CD4-positive, alpha-beta memory T cell (primary cell): ENCODE measurements at regions not wholly inside any gene's neighbourhood (a gene's known extent, or its start where the extent isn't known, plus 50 kb on each side); places are given as distances from the start of the nearest gene placed in this dataset.

Experiments
- CTCF ChIA-PET: fragments of 350-600 bp; sonication (Branson Sonifier 250); formaldehyde crosslinking; loops from one replicate; lab custom pipeline; 2021; ENCODE audit warnings: inconsistent platforms; ENCODE audit not compliant: partially characterized antibody; lab: Charles Lee
- POLR2A ChIA-PET: fragments of 350-600 bp; sonication (Branson Sonifier 250); formaldehyde crosslinking; loops from one replicate; lab custom pipeline; 2021; ENCODE audit not compliant: partially characterized antibody; lab: Charles Lee
- DNase-seq, 5 donors: peaks; one replicate each; pipeline versions ENCODE4 v3.0.0 to v3.0.0-alpha.2; 2020 to 2022; ENCODE audit warnings: mixed read lengths in 1 of 5
- H3K27ac ChIP-seq: one replicate; pipeline ENCODE4 v1.7.0; 2013; ENCODE audit warnings: low read depth, low read length
- H3K27me3 ChIP-seq: 2 replicates; pipeline ENCODE4 v1.7.0; 2013; ENCODE audit warnings: mild to moderate bottlenecking, low read length, moderate library complexity; ENCODE audit not compliant: insufficient read depth
- H3K36me3 ChIP-seq: 2 replicates; pipeline ENCODE4 v1.7.0; 2013; ENCODE audit warnings: mild to moderate bottlenecking, low read length, moderate library complexity; ENCODE audit not compliant: insufficient read depth
- H3K4me1 ChIP-seq: 2 replicates; pipeline ENCODE4 v1.7.0; 2013; ENCODE audit warnings: mild to moderate bottlenecking, low read length, moderate library complexity; ENCODE audit not compliant: insufficient read depth
- H3K4me3 ChIP-seq, 2 donors: one replicate each; pipeline ENCODE4 v1.7.0; 2013; ENCODE audit warnings: low read length in 2 of 2, mild to moderate bottlenecking in 1 of 2
- H3K9me3 ChIP-seq, 2 donors: one replicate each; pipeline ENCODE4 v1.7.0; 2013; ENCODE audit warnings: low read length in 2 of 2, control low read depth in 1 of 2; ENCODE audit not compliant: control insufficient read depth in 1 of 2
- H3K27ac Mint-ChIP-seq, 7 donors: one replicate each; pipeline ENCODE4 v1.8.0; 2020 to 2021; ENCODE audit warnings: mixed read lengths in 7 of 7, mild to moderate bottlenecking in 6 of 7, inconsistent platforms in 3 of 7, moderate library complexity in 3 of 7
- H3K27me3 Mint-ChIP-seq, 2 donors: one replicate each; pipeline ENCODE4 v1.8.0; 2020 to 2021; ENCODE audit warnings: mixed read lengths in 2 of 2
- H3K36me3 Mint-ChIP-seq, 2 donors: one replicate each; pipeline ENCODE4 v1.8.0; 2020 to 2021; ENCODE audit warnings: mixed read lengths in 2 of 2, inconsistent platforms in 1 of 2, mild to moderate bottlenecking in 1 of 2
- H3K4me1 Mint-ChIP-seq, 4 donors: one replicate each; pipeline ENCODE4 v1.8.0; 2020 to 2021; ENCODE audit warnings: mixed read lengths in 4 of 4, mild to moderate bottlenecking in 1 of 4
- H3K4me3 Mint-ChIP-seq, 8 donors: one replicate each; pipeline ENCODE4 v1.8.0; 2020 to 2021; ENCODE audit warnings: mixed read lengths in 8 of 8, mild to moderate bottlenecking in 7 of 8, moderate library complexity in 6 of 8, inconsistent platforms in 3 of 8
- H3K9me3 Mint-ChIP-seq, 8 donors: one replicate each; pipeline ENCODE4 v1.8.0; 2020 to 2021; ENCODE audit warnings: mixed read lengths in 8 of 8, mild to moderate bottlenecking in 5 of 8, inconsistent platforms in 3 of 8, moderate library complexity in 1 of 8
- intact Hi-C: fragments of 100-400 bp; cut with micrococcal nuclease; formaldehyde crosslinking; loops from one replicate; pipeline ENCODE4 v1.15.1; 2023

DNA sequence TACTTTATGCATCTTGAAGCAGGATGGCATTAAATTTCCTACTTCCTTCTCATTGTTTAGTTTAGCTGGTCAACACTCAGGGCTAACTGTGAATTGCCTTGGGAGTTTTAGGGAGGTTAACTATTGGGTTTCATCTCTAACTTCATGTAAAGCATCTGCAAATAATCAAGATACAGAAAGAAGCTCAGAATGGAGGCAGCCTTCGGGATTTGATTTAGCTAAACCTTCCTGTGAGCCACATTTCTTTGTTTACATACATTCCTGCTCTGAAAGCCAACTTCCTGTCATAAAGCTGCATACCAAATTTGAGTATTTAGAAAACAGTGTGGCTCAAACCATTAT is 131.7 kb upstream of the PCDH18 start:
- H3K4me3 Mint-ChIP-seq, result no peak overlapping the region
- H3K4me3 ChIP-seq, result no peak overlapping the region
- no peaks in the 10 kb centered on the region for H3K4me1 Mint-ChIP-seq
- H3K36me3 ChIP-seq, result no peaks in the 10 kb centered on the region
- H3K9me3 Mint-ChIP-seq, result peaks cover 0 to 16% (median 4%) of the 10 kb centered on the region in 8 donors
- H3K27ac ChIP-seq, result no peak overlapping the region
- H3K27ac Mint-ChIP-seq, result peak overlapping the region in 1 of 7 donors; percentile 5
- POLR2A ChIA-PET, result no interaction called here
- no peaks in the 10 kb centered on the region for H3K27me3 ChIP-seq
- CTCF ChIA-PET, result interaction anchor here (0.7 kb wide), 1 partner anchor 339 kb away, joined by 3 read pairs; no protein-coding TSS in a partner anchor
- no peak for DNase-seq
- no peaks in the 10 kb centered on the region for H3K4me1 ChIP-seq
- H3K27me3 Mint-ChIP-seq, result no peaks in the 10 kb centered on the region
- no peaks in the 10 kb centered on the region for H3K9me3 ChIP-seq
- H3K36me3 Mint-ChIP-seq, result no peaks in the 10 kb centered on the region
- intact Hi-C loops, result no loop called here

DNA sequence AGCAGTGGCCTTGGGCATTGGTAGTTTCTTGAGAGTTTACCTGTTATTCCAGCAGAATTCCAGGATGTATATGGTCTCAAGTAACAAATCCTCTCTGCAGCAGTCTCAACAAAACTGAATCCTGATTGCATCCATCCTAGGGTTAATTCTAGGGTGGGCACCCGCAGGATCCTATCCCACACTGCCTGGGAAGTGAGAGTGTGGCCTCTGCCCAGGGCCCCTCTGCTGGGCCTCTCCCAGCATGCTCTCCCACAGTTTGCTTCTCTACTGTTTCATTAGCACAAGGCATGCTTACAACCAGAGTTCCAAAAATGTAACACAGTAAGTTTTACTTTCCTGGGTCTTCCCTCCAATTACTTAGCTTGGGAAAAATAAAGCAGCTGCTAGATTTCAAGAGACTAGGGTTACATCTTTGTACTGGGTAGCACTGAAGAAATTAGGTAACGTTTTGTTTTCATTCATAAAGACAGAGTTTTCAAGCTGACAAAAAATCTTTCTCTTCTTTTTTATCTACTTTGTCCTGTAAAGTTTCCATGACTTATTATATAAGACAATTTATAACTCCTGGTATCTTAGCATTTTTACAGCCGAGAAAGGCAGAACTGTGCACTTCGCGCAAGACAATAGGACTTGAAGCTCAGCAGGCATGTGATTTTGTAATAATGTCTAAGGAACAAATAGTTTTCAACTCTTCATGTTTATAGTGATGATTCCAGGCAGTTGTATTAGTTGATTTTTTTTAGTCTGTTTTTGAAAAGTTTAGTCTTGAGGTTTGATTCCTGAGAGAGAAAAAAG is 131.2 kb upstream of the PCDH18 start:
- no peak overlapping the region for H3K4me3 ChIP-seq
- Mint-ChIP-seq H3K4me3 (no peak overlapping the region), H3K36me3 (no peaks in the 10 kb centered on the region), H3K27me3 (no peaks in the 10 kb centered on the region), H3K27ac (no peak overlapping the region), H3K4me1 (no peaks in the 10 kb centered on the region), H3K9me3 (peaks cover 0 to 16% (median 4%) of the 10 kb centered on the region in 8 donors)
- no peak for DNase-seq
- CTCF ChIA-PET, result interaction anchor here (0.7 kb wide), 1 partner anchor 340 kb away, joined by 3 read pairs; no protein-coding TSS in a partner anchor
- no peak overlapping the region for H3K27ac ChIP-seq
- no peaks in the 10 kb centered on the region for H3K4me1 ChIP-seq
- no peaks in the 10 kb centered on the region for H3K9me3 ChIP-seq
- H3K36me3 ChIP-seq, result no peaks in the 10 kb centered on the region
- intact Hi-C loops, result no loop called here
- POLR2A ChIA-PET, result no interaction called here
- H3K27me3 ChIP-seq, result no peaks in the 10 kb centered on the region

GRCh38 chr4:137661693-137662092 is 129.4 kb upstream of the PCDH18 start:
- Histone ChIP-seq H3K4me1 (no peaks in the 10 kb centered on the region), H3K9me3 (no peaks in the 10 kb centered on the region), H3K4me3 (no peak overlapping the region), H3K36me3 (no peaks in the 10 kb centered on the region), H3K27ac (no peak overlapping the region), H3K27me3 (no peaks in the 10 kb centered on the region)
- ChIA-PET POLR2A (no interaction called here), CTCF (no interaction called here)
- intact Hi-C loops, result no loop called here
- H3K4me3 Mint-ChIP-seq, result no peak overlapping the region
- H3K9me3 Mint-ChIP-seq, result peaks cover 0 to 16% (median 5%) of the 10 kb centered on the region in 8 donors
- no peak overlapping the region for H3K27ac Mint-ChIP-seq
- no peaks in the 10 kb centered on the region for H3K4me1 Mint-ChIP-seq
- H3K36me3 Mint-ChIP-seq, result no peaks in the 10 kb centered on the region
- DNase-seq, result no peak
- H3K27me3 Mint-ChIP-seq, result no peaks in the 10 kb centered on the region

- Histone ChIP-seq H3K27ac (no peak overlapping the region), H3K4me1 (no peaks in the 10 kb centered on the region), H3K27me3 (no peaks in the 10 kb centered on the region), H3K4me3 (no peak overlapping the region), H3K36me3 (no peaks in the 10 kb centered on the region), H3K9me3 (no peaks in the 10 kb centered on the region)
- Mint-ChIP-seq H3K4me1 (no peaks in the 10 kb centered on the region), H3K36me3 (no peaks in the 10 kb centered on the region), H3K4me3 (no peak overlapping the region), H3K27ac (peak overlapping the region in 1 of 7 donors; percentile 10), H3K27me3 (no peaks in the 10 kb centered on the region), H3K9me3 (peaks cover 0 to 16% (median 4%) of the 10 kb centered on the region in 8 donors)
- ChIA-PET POLR2A (no interaction called here), CTCF (no interaction called here)
- intact Hi-C loops, result no loop called here
- DNase-seq, result no peak
Measured at GRCh38 chr4:137660211-137660610, 127.9 kb upstream of the PCDH18 start.

GRCh38 chr4:137659431-137659830 is 127.1 kb upstream of the PCDH18 start:
- H3K9me3 ChIP-seq, result no peaks in the 10 kb centered on the region
- H3K4me3 ChIP-seq, result no peak overlapping the region
- no peak for DNase-seq
- no peaks in the 10 kb centered on the region for H3K36me3 Mint-ChIP-seq
- no peaks in the 10 kb centered on the region for H3K4me1 Mint-ChIP-seq
- peaks cover 0 to 8% (median 4%) of the 10 kb centered on the region in 8 donors for H3K9me3 Mint-ChIP-seq
- no peak overlapping the region for H3K27ac ChIP-seq
- CTCF ChIA-PET, result no interaction called here
- no peaks in the 10 kb centered on the region for H3K27me3 Mint-ChIP-seq
- H3K27ac Mint-ChIP-seq, result no peak overlapping the region
- POLR2A ChIA-PET, result no interaction called here
- H3K4me3 Mint-ChIP-seq, result no peak overlapping the region
- no peaks in the 10 kb centered on the region for H3K36me3 ChIP-seq
- no peaks in the 10 kb centered on the region for H3K27me3 ChIP-seq
- intact Hi-C loops, result no loop called here
- no peaks in the 10 kb centered on the region for H3K4me1 ChIP-seq

GRCh38 chr4:137656661-137657060 is 124.4 kb upstream of the PCDH18 start:
- H3K4me1 ChIP-seq, result no peaks in the 10 kb centered on the region
- no peaks in the 10 kb centered on the region for H3K27me3 ChIP-seq
- intact Hi-C loops, result no loop called here
- H3K27ac ChIP-seq, result no peak overlapping the region
- ChIA-PET POLR2A (no interaction called here), CTCF (no interaction called here)
- H3K9me3 ChIP-seq, result no peaks in the 10 kb centered on the region
- H3K36me3 Mint-ChIP-seq, result no peaks in the 10 kb centered on the region
- no peaks in the 10 kb centered on the region for H3K36me3 ChIP-seq
- H3K4me3 ChIP-seq, result no peak overlapping the region
- H3K9me3 Mint-ChIP-seq, result peaks cover 0 to 6% (median 4%) of the 10 kb centered on the region in 8 donors
- DNase-seq, result no peak
- H3K4me1 Mint-ChIP-seq, result no peaks in the 10 kb centered on the region
- H3K27ac Mint-ChIP-seq, result no peak overlapping the region
- no peaks in the 10 kb centered on the region for H3K27me3 Mint-ChIP-seq
- no peak overlapping the region for H3K4me3 Mint-ChIP-seq

- CTCF ChIA-PET, result no interaction called here
- Histone ChIP-seq H3K4me3 (no peak overlapping the region), H3K27me3 (no peaks in the 10 kb centered on the region), H3K27ac (no peak overlapping the region), H3K4me1 (no peaks in the 10 kb centered on the region), H3K9me3 (no peaks in the 10 kb centered on the region), H3K36me3 (no peaks in the 10 kb centered on the region)
- Mint-ChIP-seq H3K27me3 (no peaks in the 10 kb centered on the region), H3K4me3 (no peak overlapping the region), H3K9me3 (peaks cover 0 to 5% (median 2%) of the 10 kb centered on the region in 8 donors), H3K27ac (no peak overlapping the region), H3K4me1 (no peaks in the 10 kb centered on the region), H3K36me3 (no peaks in the 10 kb centered on the region)
- intact Hi-C loops, result no loop called here
- DNase-seq, result no peak
- POLR2A ChIA-PET, result no interaction called here
Measured at GRCh38 chr4:137655302-137655701, 123.0 kb upstream of the PCDH18 start.
